ENCODE measurements at regions not wholly inside any gene's neighbourhood (a gene's known extent, or its start where the extent isn't known, plus 50 kb on each side); places are given as distances from the start of the nearest gene placed in this dataset.

DNA sequence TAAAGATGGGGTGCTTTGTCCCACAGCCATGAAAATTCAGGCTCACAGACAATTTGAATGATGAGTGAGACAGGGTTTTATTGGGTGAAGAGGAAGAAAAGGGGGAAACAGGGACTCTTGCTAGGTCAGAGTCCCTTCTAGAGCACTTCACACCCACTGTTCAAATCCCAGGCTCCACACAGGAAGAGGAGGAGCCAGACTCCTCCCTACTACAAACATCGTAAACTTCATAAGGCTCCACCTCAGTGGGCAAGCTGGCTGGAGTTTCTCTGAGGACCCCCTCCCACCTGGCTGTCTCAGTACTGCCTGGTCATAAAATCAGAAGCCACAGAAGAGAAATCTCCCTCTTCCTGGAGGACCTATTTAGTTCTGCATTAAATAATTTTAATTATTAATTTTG is 80.3 kb upstream of the KCNMB2 start:
- no peak for DNase-seq

GRCh38 chr3:178456621-178457285 is 79.5 kb upstream of the KCNMB2 start:
- DNase-seq = no peak

- DNase-seq = no peak
Measured at GRCh38 chr3:178457511-178457910, 78.7 kb upstream of the KCNMB2 start.

GRCh38 chr3:178458313-178459037 is 77.8 kb upstream of the KCNMB2 start:
- no peak for DNase-seq

DNA sequence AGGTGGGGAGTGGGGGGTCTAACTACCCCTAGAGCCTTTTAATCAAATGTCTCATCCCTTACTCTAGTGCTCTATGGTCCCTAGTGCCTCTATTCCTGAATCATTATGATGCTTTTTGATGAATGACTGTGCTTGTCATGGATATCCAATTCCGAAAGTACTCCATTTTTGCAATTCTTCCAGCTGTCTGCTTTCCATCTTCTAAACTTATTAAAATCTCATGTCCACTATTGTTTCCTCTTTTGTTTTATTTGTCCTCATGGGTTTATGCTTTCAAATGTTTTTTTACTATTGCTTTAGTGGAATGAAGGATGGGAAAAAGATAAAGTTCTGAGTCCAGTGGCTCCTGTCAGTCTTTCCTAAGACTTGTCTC is 77.2 kb upstream of the KCNMB2 start:
- no peak for DNase-seq

GRCh38 chr3:178465260-178466180 is 70.7 kb upstream of the KCNMB2 start:
- no peak for DNase-seq

DNA sequence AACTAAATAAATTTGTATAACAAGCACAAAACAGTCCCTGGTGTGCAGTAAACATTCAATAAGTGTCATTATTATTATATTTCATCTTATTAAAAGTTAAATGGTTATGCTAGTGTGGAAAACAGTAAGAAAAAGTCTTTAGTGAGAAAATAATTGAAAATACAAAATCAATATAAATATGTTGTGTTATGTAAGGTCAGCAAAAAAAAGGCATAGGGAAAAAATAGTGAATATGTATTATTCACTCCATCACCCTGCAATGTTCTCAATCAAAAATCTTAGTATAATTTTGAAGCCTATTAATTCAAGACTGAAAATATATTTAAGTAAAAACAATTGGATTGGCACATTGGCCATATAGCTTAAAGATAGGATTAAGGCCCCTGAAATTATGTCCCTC is 63.3 kb upstream of the KCNMB2 start:
- DNase-seq = no peak

DNA sequence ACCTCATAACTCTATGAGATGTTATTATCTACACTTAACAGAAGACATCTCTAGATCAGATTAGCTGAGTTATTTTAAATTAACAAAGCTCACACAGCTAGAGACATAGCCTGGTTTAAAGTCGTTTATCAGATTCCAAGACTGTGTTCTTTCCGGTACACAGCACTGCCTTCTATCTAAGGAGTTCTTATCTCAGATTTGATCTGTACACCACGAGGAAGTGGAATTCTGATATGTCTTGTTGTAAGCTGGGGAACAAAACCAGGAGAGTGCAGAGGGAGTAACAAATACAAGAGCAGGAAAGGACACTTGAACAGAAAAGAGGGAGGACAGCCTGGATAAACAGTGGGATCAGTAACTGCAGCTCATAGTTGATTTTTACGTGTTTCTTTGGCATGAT is 61.7 kb upstream of the KCNMB2 start:
- no peak for DNase-seq

DNA sequence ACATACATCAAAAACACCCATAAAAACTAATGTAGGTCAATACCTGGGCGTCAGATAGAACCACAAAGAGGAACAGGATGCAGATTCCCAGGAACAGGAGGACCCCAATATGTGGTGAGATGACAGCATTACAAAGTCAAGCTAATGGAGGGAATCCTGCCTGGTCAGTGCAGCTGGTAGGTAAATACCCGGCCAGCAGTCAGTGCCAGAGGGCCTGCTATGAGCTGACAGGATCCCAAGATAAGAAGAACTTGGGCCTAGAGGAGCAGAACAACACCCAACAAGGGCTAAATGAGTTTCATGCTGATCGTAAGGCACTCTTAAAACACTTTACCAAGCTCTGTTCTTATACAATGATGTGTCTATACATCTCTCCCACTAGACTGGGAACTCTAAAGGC is 61.2 kb upstream of the KCNMB2 start:
- no peak for DNase-seq

DNA sequence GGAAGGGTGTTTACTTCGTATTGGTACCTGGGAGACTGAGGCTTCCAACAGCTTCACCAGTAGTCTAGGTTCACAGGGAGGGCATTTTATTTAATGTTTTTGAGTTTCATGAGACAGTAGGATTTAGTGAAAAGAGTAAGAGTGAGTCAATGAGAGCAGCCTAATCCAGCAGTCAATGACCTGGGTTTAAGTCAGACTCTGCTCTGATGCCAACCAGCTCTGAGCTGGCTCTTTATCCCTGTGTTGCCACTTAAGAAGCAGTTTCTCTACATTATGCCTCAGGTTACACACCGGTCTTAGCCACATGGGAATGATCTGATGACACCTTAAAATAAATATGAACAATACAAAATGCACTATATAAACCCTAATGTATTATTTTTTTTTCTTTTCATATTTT is 59.4 kb upstream of the KCNMB2 start:
- no peak for DNase-seq

GRCh38 chr3:178479446-178479845 is 56.8 kb upstream of the KCNMB2 start:
- no peak for DNase-seq

- DNase-seq = no peak
Measured at GRCh38 chr3:178479860-178480259, 56.4 kb upstream of the KCNMB2 start.

- no peak for DNase-seq
Measured at GRCh38 chr3:178480274-178480673, 56.0 kb upstream of the KCNMB2 start.

DNA sequence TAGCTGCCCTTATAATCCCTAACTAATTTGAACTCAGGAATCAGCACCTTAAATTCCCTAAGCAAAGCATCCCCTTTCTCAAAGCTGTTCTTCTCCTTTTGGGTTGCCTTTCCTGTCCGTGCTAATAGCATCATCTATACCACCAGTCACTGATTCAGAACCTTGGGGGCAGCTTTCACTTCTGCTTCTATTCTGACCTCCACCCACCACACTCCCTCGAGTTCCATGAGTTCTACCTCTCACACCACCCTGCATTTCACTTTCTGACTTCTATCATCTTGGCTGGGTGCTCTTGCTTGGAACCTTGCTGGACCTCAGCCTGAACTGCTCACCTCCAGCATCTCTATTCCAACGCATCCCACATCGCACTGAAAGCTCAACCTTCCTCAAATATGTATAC is 55.4 kb upstream of the KCNMB2 start:
- DNase-seq = peak; percentile 1 to 40

DNA sequence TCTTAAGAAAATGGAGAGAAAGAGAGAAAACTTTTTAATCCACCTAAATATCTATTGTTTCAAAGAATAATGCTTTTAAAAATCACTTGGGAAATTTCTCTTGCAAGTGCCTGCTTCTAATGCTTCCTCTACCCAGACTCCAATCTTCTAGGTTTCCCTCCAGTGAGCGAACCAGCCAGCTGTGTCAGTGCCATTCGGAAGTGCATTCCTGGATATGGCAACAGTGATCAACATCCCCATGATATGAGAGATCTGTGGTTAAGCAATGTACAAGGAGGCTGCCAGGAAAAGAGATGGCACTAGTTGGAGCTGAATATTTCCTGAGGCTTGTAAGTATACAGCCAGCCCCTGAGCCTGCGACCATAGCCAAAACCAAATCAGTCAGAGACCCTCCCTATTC is 53.3 kb upstream of the KCNMB2 start:
- no peak for DNase-seq

- no peak for DNase-seq
Measured at GRCh38 chr3:178483704-178484103, 52.5 kb upstream of the KCNMB2 start.

- no peak for DNase-seq
Measured at GRCh38 chr3:178485756-178486155, 50.5 kb upstream of the KCNMB2 start.
